ENCODE measurements at regions not wholly inside any gene's neighbourhood (a gene's known extent, or its start where the extent isn't known, plus 50 kb on each side); places are given as distances from the start of the nearest gene placed in this dataset.

- ATAC-seq (ENCODE audit: low read depth) (no peak), DNase-seq (no peak)
- BruUV-seq (replicated peaks): no TSS peak
- H4K20me1 ChIP-seq (ENCODE audit: insufficient read depth, low read length): no peaks in the 10 kb centered on the region
- H2BK20ac ChIP-seq (ENCODE audit: low read depth, low read length): no peak overlapping the region
- no peak overlapping the region for H3K14ac ChIP-seq (replicated peaks; ENCODE audit: low read depth, low read length)
- no peak overlapping the region for H3K27ac ChIP-seq (ENCODE audit: insufficient read depth, low read length)
- no peak overlapping the region for H2BK120ac ChIP-seq (ENCODE audit: low read depth, low read length)
- H4K91ac ChIP-seq (ENCODE audit: insufficient read depth, low read depth, low read length): no peak overlapping the region
- no peaks in the 10 kb centered on the region for H3K27me3 ChIP-seq (ENCODE audit: control insufficient read depth, insufficient read depth, low read length)
- no peak overlapping the region; the same call in 1 of the 2 replicates for H3K18ac ChIP-seq (ENCODE audit: low read depth, low read length)
- no peak overlapping the region for H2AK9ac ChIP-seq (replicated peaks; ENCODE audit: low read depth, low read length, poor library complexity)
- no peak overlapping the region for H3K4me2 ChIP-seq (ENCODE audit: low read depth, low read length)
- no peak overlapping the region for H2AFZ ChIP-seq (replicated peaks; ENCODE audit: low read length, poor library complexity)
- no peaks in the 10 kb centered on the region for H3K79me1 ChIP-seq (ENCODE audit: low read depth in 1 of 2, low read length in 2 of 2)
- no peak overlapping the region for H4K5ac ChIP-seq (ENCODE audit: low read depth, low read length)
- TF ChIP-seq CHD1 (IDR thresholded peaks at IDR 0.05; ENCODE audit: low read depth, low read length): no peak
- TF ChIP-seq POLR2A (IDR thresholded peaks at IDR 0.05; ENCODE audit: low read depth, low read length): no peak
- TF ChIP-seq, protein P1, sequence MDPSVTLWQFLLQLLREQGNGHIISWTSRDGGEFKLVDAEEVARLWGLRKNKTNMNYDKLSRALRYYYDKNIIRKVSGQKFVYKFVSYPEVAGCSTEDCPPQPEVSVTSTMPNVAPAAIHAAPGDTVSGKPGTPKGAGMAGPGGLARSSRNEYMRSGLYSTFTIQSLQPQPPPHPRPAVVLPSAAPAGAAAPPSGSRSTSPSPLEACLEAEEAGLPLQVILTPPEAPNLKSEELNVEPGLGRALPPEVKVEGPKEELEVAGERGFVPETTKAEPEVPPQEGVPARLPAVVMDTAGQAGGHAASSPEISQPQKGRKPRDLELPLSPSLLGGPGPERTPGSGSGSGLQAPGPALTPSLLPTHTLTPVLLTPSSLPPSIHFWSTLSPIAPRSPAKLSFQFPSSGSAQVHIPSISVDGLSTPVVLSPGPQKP (IDR thresholded peaks at IDR 0.05; ENCODE audit: borderline replicate concordance, low read depth, low read length): no peak
- no peak for TF ChIP-seq BHLHE40 (IDR thresholded peaks at IDR 0.05; ENCODE audit: low read depth, low read length)
- no peak for TF ChIP-seq FOS (IDR thresholded peaks at IDR 0.05; ENCODE audit: low read depth, low read length)
- no peak for TF ChIP-seq MAFK (IDR thresholded peaks at IDR 0.05; ENCODE audit: low read depth, low read length)
- TF ChIP-seq NFE2L2 (IDR thresholded peaks at IDR 0.05; ENCODE audit: low read depth, low read length): no peak
- TF ChIP-seq, protein P2, sequence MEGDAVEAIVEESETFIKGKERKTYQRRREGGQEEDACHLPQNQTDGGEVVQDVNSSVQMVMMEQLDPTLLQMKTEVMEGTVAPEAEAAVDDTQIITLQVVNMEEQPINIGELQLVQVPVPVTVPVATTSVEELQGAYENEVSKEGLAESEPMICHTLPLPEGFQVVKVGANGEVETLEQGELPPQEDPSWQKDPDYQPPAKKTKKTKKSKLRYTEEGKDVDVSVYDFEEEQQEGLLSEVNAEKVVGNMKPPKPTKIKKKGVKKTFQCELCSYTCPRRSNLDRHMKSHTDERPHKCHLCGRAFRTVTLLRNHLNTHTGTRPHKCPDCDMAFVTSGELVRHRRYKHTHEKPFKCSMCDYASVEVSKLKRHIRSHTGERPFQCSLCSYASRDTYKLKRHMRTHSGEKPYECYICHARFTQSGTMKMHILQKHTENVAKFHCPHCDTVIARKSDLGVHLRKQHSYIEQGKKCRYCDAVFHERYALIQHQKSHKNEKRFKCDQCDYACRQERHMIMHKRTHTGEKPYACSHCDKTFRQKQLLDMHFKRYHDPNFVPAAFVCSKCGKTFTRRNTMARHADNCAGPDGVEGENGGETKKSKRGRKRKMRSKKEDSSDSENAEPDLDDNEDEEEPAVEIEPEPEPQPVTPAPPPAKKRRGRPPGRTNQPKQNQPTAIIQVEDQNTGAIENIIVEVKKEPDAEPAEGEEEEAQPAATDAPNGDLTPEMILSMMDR (conservative IDR thresholded peaks at IDR 0.05; ENCODE audit: low read depth, low read length): no peak
- TF ChIP-seq RCOR1 (IDR thresholded peaks at IDR 0.05; ENCODE audit: insufficient replicate concordance, low read length): no peak
- TF ChIP-seq USF2 (IDR thresholded peaks at IDR 0.05; ENCODE audit: low read depth, low read length): no peak
- no peak for TF ChIP-seq CEBPB (IDR thresholded peaks at IDR 0.05; ENCODE audit: low read depth, low read length)
- TF ChIP-seq MXI1 (IDR thresholded peaks at IDR 0.05; ENCODE audit: borderline replicate concordance, low read depth, low read length): no peak
- no peak for TF ChIP-seq RAD21 (IDR thresholded peaks at IDR 0.05; ENCODE audit: low read length)
- H2BK15ac ChIP-seq (ENCODE audit: low read depth, low read length): no peak overlapping the region
- no peak overlapping the region for H3K56ac ChIP-seq (ENCODE audit: extremely low read depth, insufficient read depth, low read length)
- H2BK5ac ChIP-seq (ENCODE audit: low read depth, low read length, poor library complexity, severe bottlenecking): no peak overlapping the region
- no peaks in the 10 kb centered on the region for H3K36me3 ChIP-seq (ENCODE audit: control insufficient read depth, insufficient read depth, low read length)
- ChIA-PET POLR2A (ENCODE audit: unreplicated experiment) (no interaction called here), CTCF (no interaction called here)
- intact Hi-C loops (cut with micrococcal nuclease) (no loop called here), dilution Hi-C loops (cut with HindIII; ENCODE audit: low sequenced_read_pairs, unreplicated experiment) (no loop called here), in situ Hi-C loops (cut with MboI; ENCODE audit: low sequenced_read_pairs) (no loop called here)
- 93% methylated on average over 3 of the region's 4 CpGs; no CpG with 5 or more reads in 1 of the 2 experiments for WGBS, 2 experiments (ENCODE audit: extremely low coverage in 2 of 2, insufficient read length in 1 of 2)
- H3K23ac ChIP-seq (ENCODE audit: low read depth, low read length): no peak overlapping the region
- H3K4me3 ChIP-seq (ENCODE audit: insufficient read depth, low read depth, low read length): no peak overlapping the region
- no peak overlapping the region for H4K8ac ChIP-seq (ENCODE audit: low read depth in 2 of 2, low read length in 2 of 2)
- no peaks in the 10 kb centered on the region; the same call in 1 of the 2 replicates for H3K4me1 ChIP-seq (ENCODE audit: control insufficient read depth, insufficient read depth, low read length)
- H2AK5ac ChIP-seq (ENCODE audit: low read depth, low read length): no peak overlapping the region
- no peak overlapping the region for H3K4ac ChIP-seq (ENCODE audit: low read depth, low read length)
- no peaks in the 10 kb centered on the region for H3K9me1 ChIP-seq (ENCODE audit: insufficient read depth, low read length)
- no peak overlapping the region for H3K9ac ChIP-seq (ENCODE audit: low read depth, low read length)
- no peaks in the 10 kb centered on the region for H3K9me3 ChIP-seq (ENCODE audit: control insufficient read depth, insufficient read depth, low read length)
Observed at GRCh38 chr6:85192596-85192995, 257.3 kb upstream of the NT5E start.

Data from IMR-90 (cell line).